Aorta (tissue), 5 donors: ENCODE measurements at regions not wholly inside any gene's neighbourhood (a gene's known extent, or its start where the extent isn't known, plus 50 kb on each side); places are given as distances from the start of the nearest gene placed in this dataset.

Experiments
- ATAC-seq: fragments of 200-7000 bp; cut with Tn5 transposase; one replicate; pipeline ENCODE4 v1.9.1; 2022; ENCODE audit warnings: moderate library complexity; ENCODE audit not compliant: low FRiP score
- DNase-seq, 2 donors: peaks; one replicate each; pipeline ENCODE4 v3.0.0-alpha.2; 2020
- H3K27ac ChIP-seq, 2 donors: one replicate each; pipeline ENCODE4 v1.5.1; 2013; ENCODE audit warnings: low read length in 2 of 2, mild to moderate bottlenecking in 2 of 2, moderate library complexity in 2 of 2, control low read depth in 1 of 2, inconsistent platforms in 1 of 2, low read depth in 1 of 2
- H3K27me3 ChIP-seq, 2 donors: one replicate each; pipeline ENCODE4 v1.6.1; 2013; ENCODE audit warnings: control low read depth in 1 of 2, low read length in 1 of 2, mild to moderate bottlenecking in 1 of 2, moderate library complexity in 1 of 2; ENCODE audit not compliant: insufficient read depth in 2 of 2, control insufficient read depth in 1 of 2
- H3K36me3 ChIP-seq, 2 donors: one replicate each; pipeline ENCODE4 v1.6.1; 2013; ENCODE audit warnings: control low read depth in 1 of 2, low read length in 1 of 2, mild to moderate bottlenecking in 1 of 2; ENCODE audit not compliant: insufficient read depth in 2 of 2, control insufficient read depth in 1 of 2
- H3K4me1 ChIP-seq, 2 donors: one replicate each; pipeline ENCODE4 v1.6.1; 2013; ENCODE audit warnings: low read length in 2 of 2, control low read depth in 1 of 2, mild to moderate bottlenecking in 1 of 2, moderate library complexity in 1 of 2; ENCODE audit not compliant: insufficient read depth in 2 of 2, control insufficient read depth in 1 of 2
- H3K4me3 ChIP-seq, 2 donors: one replicate each; pipeline ENCODE4 v1.5.1; 2013; ENCODE audit warnings: low read length in 2 of 2, control low read depth in 1 of 2, mild to moderate bottlenecking in 1 of 2
- H3K9me3 ChIP-seq: one replicate; pipeline ENCODE4 v1.6.1; 2013; ENCODE audit warnings: mild to moderate bottlenecking, low read length; ENCODE audit not compliant: control insufficient read depth
- WGBS, 2 donors: extraction: QIAGEN DNeasy Blood & Tissue Kit; methylation state at CpG; one replicate each; pipeline ENCODE4 v1.1.7; 2013; 5-methylcytosine and 5-hydroxymethylcytosine counted together
- intact Hi-C, 2 donors: fragments of 100-400 bp; cut with DNase I; formaldehyde crosslinking; loops; one replicate each; pipeline versions ENCODE4 v1.14.2 to v1.15.0; 2022
- donor health status: healthy with polysubstance abuse.
- donor health status: Bipolar disorder and iron deficiency.
- donor health status: DM: no; HTN: no; CAD: no.
- donor health status: DM: no; HTN: no; CAD: no.
- donor health status: DM: yes; HTN: yes; CAD: no.

- no peak for ATAC-seq
- DNase-seq: no peak
- WGBS, 2 donors: 86 to 92% methylated on average over 4 of the region's 4 CpGs
- Histone ChIP-seq H3K4me1 (no peaks in the 10 kb centered on the region), H3K4me3 (no peak overlapping the region), H3K27ac (no peak overlapping the region), H3K36me3 (no peaks in the 10 kb centered on the region), H3K27me3 (peaks cover 0 to 1% of the 10 kb centered on the region in 2 donors), H3K9me3 (no peaks in the 10 kb centered on the region)
- intact Hi-C loops: no loop called here
Measured at GRCh38 chr3:145952536-145952935, 208.4 kb downstream of the PLOD2 start.

- H3K27me3 ChIP-seq: peaks cover 0 to 1% of the 10 kb centered on the region in 2 donors
- H3K9me3 ChIP-seq: no peaks in the 10 kb centered on the region
- H3K4me1 ChIP-seq: no peaks in the 10 kb centered on the region
- H3K36me3 ChIP-seq: no peaks in the 10 kb centered on the region
- H3K27ac ChIP-seq: no peak overlapping the region
- DNase-seq (no peak), ATAC-seq (no peak)
- intact Hi-C loops: no loop called here
- WGBS, 2 donors: 95 to 96% methylated on average over 3 of the region's 3 CpGs
- no peak overlapping the region for H3K4me3 ChIP-seq
Measured at GRCh38 chr3:145953316-145953715, 207.7 kb downstream of the PLOD2 start.

- DNase-seq (no peak), ATAC-seq (no peak)
Measured at GRCh38 chr3:145959457-145960088, 201.4 kb downstream of the PLOD2 start.

GRCh38 chr3:145963111-145963510 lies 197.9 kb downstream of the PLOD2 start:
- H3K4me1 ChIP-seq: no peaks in the 10 kb centered on the region
- H3K27ac ChIP-seq: no peak overlapping the region
- no peaks in the 10 kb centered on the region for H3K9me3 ChIP-seq
- 86 to 89% methylated on average over 2 of the region's 2 CpGs for whole genome bisulfite sequencing, 2 donors
- no peak for DNase-seq
- ATAC-seq: no peak
- intact Hi-C loops: no loop called here
- H3K36me3 ChIP-seq: no peaks in the 10 kb centered on the region
- no peaks in the 10 kb centered on the region for H3K27me3 ChIP-seq
- no peak overlapping the region for H3K4me3 ChIP-seq

More at GRCh38 chr3:145959457-145960088, 201.4 kb downstream of the PLOD2 start:
- intact Hi-C loops: no loop called here
- H3K36me3 ChIP-seq: no peaks in the 10 kb centered on the region
- no peak overlapping the region for H3K4me3 ChIP-seq
- peaks cover 0 to 1% of the 10 kb centered on the region in 2 donors for H3K27me3 ChIP-seq
- H3K9me3 ChIP-seq: no peaks in the 10 kb centered on the region
- 88 to 89% methylated on average over 2 of the region's 2 CpGs for WGBS, 2 donors
- no peaks in the 10 kb centered on the region for H3K4me1 ChIP-seq
- H3K27ac ChIP-seq: no peak overlapping the region

- Histone ChIP-seq H3K27me3 (no peaks in the 10 kb centered on the region), H3K9me3 (no peaks in the 10 kb centered on the region), H3K36me3 (no peaks in the 10 kb centered on the region), H3K27ac (no peak overlapping the region), H3K4me3 (no peak overlapping the region), H3K4me1 (no peaks in the 10 kb centered on the region)
- ATAC-seq (no peak), DNase-seq (no peak)
- intact Hi-C loops: no loop called here
- 95 to 98% methylated on average over 3 of the region's 3 CpGs for WGBS, 2 donors
Measured at GRCh38 chr3:145967043-145967442, 193.9 kb downstream of the PLOD2 start.

- no peaks in the 10 kb centered on the region for H3K9me3 ChIP-seq
- no peaks in the 10 kb centered on the region for H3K36me3 ChIP-seq
- no peak for ATAC-seq
- no peak overlapping the region for H3K27ac ChIP-seq
- intact Hi-C loops: no loop called here
- DNase-seq: no peak
- H3K27me3 ChIP-seq: no peaks in the 10 kb centered on the region
- no peaks in the 10 kb centered on the region for H3K4me1 ChIP-seq
- H3K4me3 ChIP-seq: no peak overlapping the region
Measured at GRCh38 chr3:145971186-145971585, 189.8 kb downstream of the PLOD2 start.

- ATAC-seq: no peak
- no peak for DNase-seq
- H3K9me3 ChIP-seq: no peaks in the 10 kb centered on the region
- no peaks in the 10 kb centered on the region for H3K4me1 ChIP-seq
- intact Hi-C loops: no loop called here
- H3K4me3 ChIP-seq: no peak overlapping the region
- no peaks in the 10 kb centered on the region for H3K36me3 ChIP-seq
- no peaks in the 10 kb centered on the region for H3K27me3 ChIP-seq
- H3K27ac ChIP-seq: no peak overlapping the region
- 97 to 98% methylated on average over 1 of the region's 1 CpG for WGBS, 2 donors
Measured at GRCh38 chr3:145972851-145973250, 188.1 kb downstream of the PLOD2 start.

- H3K36me3 ChIP-seq: peaks cover 0 to 2% of the 10 kb centered on the region in 2 donors
- no peak for ATAC-seq
- no peak for DNase-seq
- no peak overlapping the region for H3K27ac ChIP-seq
- no peaks in the 10 kb centered on the region for H3K27me3 ChIP-seq
- no peaks in the 10 kb centered on the region for H3K9me3 ChIP-seq
- H3K4me1 ChIP-seq: no peaks in the 10 kb centered on the region
- H3K4me3 ChIP-seq: no peak overlapping the region
- intact Hi-C loops: no loop called here
- WGBS, 2 donors: 91 to 94% methylated on average over 2 of the region's 2 CpGs
Measured at GRCh38 chr3:145981056-145981455, 179.9 kb downstream of the PLOD2 start.

GRCh38 chr3:145983101-145983500 lies 177.9 kb downstream of the PLOD2 start:
- no peak for ATAC-seq
- DNase-seq: no peak

More at GRCh38 chr3:145983101-145983500, 177.9 kb downstream of the PLOD2 start:
- peaks cover 0 to 2% of the 10 kb centered on the region in 2 donors for H3K36me3 ChIP-seq
- no peak overlapping the region for H3K27ac ChIP-seq
- H3K4me1 ChIP-seq: no peaks in the 10 kb centered on the region
- no peaks in the 10 kb centered on the region for H3K27me3 ChIP-seq
- 96% methylated on average over 4 of the region's 4 CpGs for WGBS, 2 donors
- intact Hi-C loops: no loop called here
- H3K4me3 ChIP-seq: no peak overlapping the region
- no peaks in the 10 kb centered on the region for H3K9me3 ChIP-seq
